HL-60 (cell line): ENCODE measurements at regions not wholly inside any gene's neighbourhood (a gene's known extent, or its start where the extent isn't known, plus 50 kb on each side); places are given as distances from the start of the nearest gene placed in this dataset.

Source experiments
- GABPA ChIP-seq: IDR thresholded peaks from 2 replicates; pipeline ENCODE4 v1.6.1; 2012; ENCODE audit warnings: low read depth
- POLR2AphosphoS5 ChIP-seq: IDR thresholded peaks from 2 replicates; pipeline ENCODE4 v1.6.1; 2012; ENCODE audit warnings: low read depth
- SPI1 ChIP-seq: IDR thresholded peaks from 2 replicates; pipeline ENCODE4 v1.6.1; 2012; ENCODE audit warnings: low read depth, mild to moderate bottlenecking, borderline replicate concordance
- TF ChIP-seq, protein P1 (sequence below): IDR thresholded peaks from one replicate; pipeline ENCODE4 v1.5.1; 2011; ENCODE audit warnings: low read length, control low read depth, inconsistent platforms; ENCODE audit not compliant: insufficient read depth
- TF ChIP-seq, protein P2 (sequence below): IDR thresholded peaks from 2 replicates; pipeline ENCODE4 v1.6.1; 2012; ENCODE audit warnings: low read depth; ENCODE audit not compliant: insufficient replicate concordance

DNA sequence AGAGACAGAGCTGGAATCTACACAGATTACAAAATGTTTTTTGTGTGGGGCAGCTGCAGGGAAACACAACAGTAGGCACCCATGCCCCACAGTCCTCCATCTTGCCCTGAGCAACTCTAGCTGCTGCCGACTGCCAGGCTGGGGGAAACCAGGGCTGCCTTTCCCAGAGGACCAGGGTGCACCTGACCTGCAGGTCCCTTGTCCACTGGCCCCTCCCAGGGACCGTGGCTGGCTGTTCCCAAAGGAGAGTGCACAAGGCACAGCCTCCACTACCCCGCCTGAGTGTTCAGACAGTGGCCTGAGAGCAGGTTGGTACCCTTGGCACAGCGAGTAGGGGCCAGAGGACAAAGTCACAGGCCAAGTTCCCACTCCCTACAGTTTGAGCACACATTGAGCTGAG lies 181.8 kb downstream of the BARX2 start:
- TF ChIP-seq, protein P1, sequence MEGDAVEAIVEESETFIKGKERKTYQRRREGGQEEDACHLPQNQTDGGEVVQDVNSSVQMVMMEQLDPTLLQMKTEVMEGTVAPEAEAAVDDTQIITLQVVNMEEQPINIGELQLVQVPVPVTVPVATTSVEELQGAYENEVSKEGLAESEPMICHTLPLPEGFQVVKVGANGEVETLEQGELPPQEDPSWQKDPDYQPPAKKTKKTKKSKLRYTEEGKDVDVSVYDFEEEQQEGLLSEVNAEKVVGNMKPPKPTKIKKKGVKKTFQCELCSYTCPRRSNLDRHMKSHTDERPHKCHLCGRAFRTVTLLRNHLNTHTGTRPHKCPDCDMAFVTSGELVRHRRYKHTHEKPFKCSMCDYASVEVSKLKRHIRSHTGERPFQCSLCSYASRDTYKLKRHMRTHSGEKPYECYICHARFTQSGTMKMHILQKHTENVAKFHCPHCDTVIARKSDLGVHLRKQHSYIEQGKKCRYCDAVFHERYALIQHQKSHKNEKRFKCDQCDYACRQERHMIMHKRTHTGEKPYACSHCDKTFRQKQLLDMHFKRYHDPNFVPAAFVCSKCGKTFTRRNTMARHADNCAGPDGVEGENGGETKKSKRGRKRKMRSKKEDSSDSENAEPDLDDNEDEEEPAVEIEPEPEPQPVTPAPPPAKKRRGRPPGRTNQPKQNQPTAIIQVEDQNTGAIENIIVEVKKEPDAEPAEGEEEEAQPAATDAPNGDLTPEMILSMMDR: no peak
- TF ChIP-seq SPI1: no peak
- TF ChIP-seq, protein P2, sequence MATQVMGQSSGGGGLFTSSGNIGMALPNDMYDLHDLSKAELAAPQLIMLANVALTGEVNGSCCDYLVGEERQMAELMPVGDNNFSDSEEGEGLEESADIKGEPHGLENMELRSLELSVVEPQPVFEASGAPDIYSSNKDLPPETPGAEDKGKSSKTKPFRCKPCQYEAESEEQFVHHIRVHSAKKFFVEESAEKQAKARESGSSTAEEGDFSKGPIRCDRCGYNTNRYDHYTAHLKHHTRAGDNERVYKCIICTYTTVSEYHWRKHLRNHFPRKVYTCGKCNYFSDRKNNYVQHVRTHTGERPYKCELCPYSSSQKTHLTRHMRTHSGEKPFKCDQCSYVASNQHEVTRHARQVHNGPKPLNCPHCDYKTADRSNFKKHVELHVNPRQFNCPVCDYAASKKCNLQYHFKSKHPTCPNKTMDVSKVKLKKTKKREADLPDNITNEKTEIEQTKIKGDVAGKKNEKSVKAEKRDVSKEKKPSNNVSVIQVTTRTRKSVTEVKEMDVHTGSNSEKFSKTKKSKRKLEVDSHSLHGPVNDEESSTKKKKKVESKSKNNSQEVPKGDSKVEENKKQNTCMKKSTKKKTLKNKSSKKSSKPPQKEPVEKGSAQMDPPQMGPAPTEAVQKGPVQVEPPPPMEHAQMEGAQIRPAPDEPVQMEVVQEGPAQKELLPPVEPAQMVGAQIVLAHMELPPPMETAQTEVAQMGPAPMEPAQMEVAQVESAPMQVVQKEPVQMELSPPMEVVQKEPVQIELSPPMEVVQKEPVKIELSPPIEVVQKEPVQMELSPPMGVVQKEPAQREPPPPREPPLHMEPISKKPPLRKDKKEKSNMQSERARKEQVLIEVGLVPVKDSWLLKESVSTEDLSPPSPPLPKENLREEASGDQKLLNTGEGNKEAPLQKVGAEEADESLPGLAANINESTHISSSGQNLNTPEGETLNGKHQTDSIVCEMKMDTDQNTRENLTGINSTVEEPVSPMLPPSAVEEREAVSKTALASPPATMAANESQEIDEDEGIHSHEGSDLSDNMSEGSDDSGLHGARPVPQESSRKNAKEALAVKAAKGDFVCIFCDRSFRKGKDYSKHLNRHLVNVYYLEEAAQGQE: no peak
- no peak for TF ChIP-seq GABPA
- TF ChIP-seq POLR2AphosphoS5: no peak
